ENCODE measurements at regions not wholly inside any gene's neighbourhood (a gene's known extent, or its start where the extent isn't known, plus 50 kb on each side); places are given as distances from the start of the nearest gene placed in this dataset.

GRCh38 chr4:154686838-154687237, 57.0 kb upstream of the LRAT start:
- POLR2A ChIA-PET: interaction anchor here (0.7 kb wide), 1 partner anchor 137 kb away, joined by 3 read pairs; the partner anchor contains the start of gene PLRG1
- no peak overlapping the region for H3K4me3 ChIP-seq (replicated peaks in 1 of 3; ENCODE audit: insufficient read depth in 1 of 3, low read depth in 2 of 3, low read length in 3 of 3)
- H3K9ac ChIP-seq (ENCODE audit: insufficient read depth, low read depth, low read length): no peak overlapping the region
- no peak overlapping the region for H2AFZ ChIP-seq (ENCODE audit: low read length)
- no peak overlapping the region for H3K4me2 ChIP-seq (ENCODE audit: low read depth, low read length)
- peaks cover 15% of the 10 kb centered on the region for H3K4me1 ChIP-seq (ENCODE audit: insufficient read depth, low read length)
- no peaks in the 10 kb centered on the region for H3K27me3 ChIP-seq (ENCODE audit: control insufficient read depth in 1 of 2, insufficient read depth in 2 of 2, low read length in 2 of 2)
- no TSS peak for BruUV-seq (replicated peaks)
- no peaks in the 10 kb centered on the region for H3K9me3 ChIP-seq (ENCODE audit: low read length)
- WGBS (ENCODE audit: low lambda C conversion rate): 0% methylated on average over 1 of the region's 1 CpG
- H3K79me2 ChIP-seq (ENCODE audit: insufficient read depth, low read length): no peaks in the 10 kb centered on the region
- no peak for TF ChIP-seq FUBP1 (CRISPR knock-in tag; IDR thresholded peaks at IDR 0.05; ENCODE audit: borderline replicate concordance)
- TF ChIP-seq ARNT2 (CRISPR knock-in tag; IDR thresholded peaks at IDR 0.05; ENCODE audit: low read depth): no peak
- no peak for TF ChIP-seq TBX3 (IDR thresholded peaks at IDR 0.05; ENCODE audit: borderline replicate concordance)
- TF ChIP-seq CHD4 (IDR thresholded peaks at IDR 0.05; ENCODE audit: borderline replicate concordance, low read length): no peak
- TF ChIP-seq ETS1 (CRISPR knock-in tag; IDR thresholded peaks at IDR 0.05): no peak
- TF ChIP-seq SOX13 (IDR thresholded peaks at IDR 0.05): no peak
- no peak for TF ChIP-seq SOX13 (CRISPR knock-in tag; conservative IDR thresholded peaks at IDR 0.05 in 1 of 2, IDR thresholded peaks at IDR 0.05 in 1 of 2)
- TF ChIP-seq NRL (CRISPR knock-in tag; IDR thresholded peaks at IDR 0.05; ENCODE audit: borderline replicate concordance): no peak
- no peak for TF ChIP-seq ZNF772 (CRISPR knock-in tag; IDR thresholded peaks at IDR 0.05)
- TF ChIP-seq ATF3 (CRISPR knock-in tag; IDR thresholded peaks at IDR 0.05): no peak
- TF ChIP-seq KAT2B (IDR thresholded peaks at IDR 0.05; ENCODE audit: borderline replicate concordance, low read depth, low read length): no peak
- TF ChIP-seq ZNF468 (CRISPR knock-in tag; IDR thresholded peaks at IDR 0.05): no peak
- TF ChIP-seq ZNF496 (CRISPR knock-in tag; IDR thresholded peaks at IDR 0.05; ENCODE audit: insufficient replicate concordance): no peak
- H3K36me3 ChIP-seq (replicated peaks in 1 of 2; ENCODE audit: control insufficient read depth in 1 of 2, insufficient read depth in 2 of 2, low read length in 2 of 2): no peaks in the 10 kb centered on the region
- in situ Hi-C loops (cut with HindIII; ENCODE audit: extremely low pct_ligation_motif_present, low pct_unique_long_range_greater_than_20kb): no loop called here
- no peak overlapping the region for H3K27ac ChIP-seq (ENCODE audit: extremely low read length, insufficient read depth, low read length)
- ATAC-seq (no peak), FAIRE-seq (no peak), DNase-seq (ENCODE audit: low spot score) (no peak)
- intact Hi-C loops (cut with micrococcal nuclease; ENCODE audit: unreplicated experiment): loop anchor here (2.0 kb wide), 1 partner anchor 92 kb away; no protein-coding TSS in a partner anchor
- CTCF ChIA-PET (ENCODE audit: low intra/inter-chr PET ratio, low total read pairs): no interaction called here
- H4K20me1 ChIP-seq (ENCODE audit: insufficient read depth, low read length): no peaks in the 10 kb centered on the region

All from HepG2 (cell line).